Omental fat pad (tissue), 3 donors: ENCODE measurements at regions not wholly inside any gene's neighbourhood (a gene's known extent, or its start where the extent isn't known, plus 50 kb on each side); places are given as distances from the start of the nearest gene placed in this dataset.
"Not testable (repeated sequence)": the region's sequence is repeated elsewhere in the genome, so short reads cannot be mapped to it uniquely, and the experiment has no call there.

Experiments
- ATAC-seq: fragments of 150-250 bp; one replicate; pipeline ENCODE4 v1.9.1; 2016; ENCODE audit warnings: mild to moderate bottlenecking, moderate library complexity; ENCODE audit not compliant: low FRiP score
- DNase-seq: peaks from one replicate; pipeline ENCODE4 v3.0.0-alpha.2; 2019; ENCODE audit warnings: low spot score
- CTCF ChIP-seq, 3 donors: fragments of 450-650 bp; IDR thresholded peaks; one replicate each; pipeline ENCODE4 v1.5.1; 2016 to 2017; ENCODE audit warnings: antibody characterized with exemption in 3 of 3, mild to moderate bottlenecking in 3 of 3, moderate library complexity in 2 of 3

- TF ChIP-seq CTCF (IDR thresholded peaks at IDR 0.05), result no peak
- DNase-seq (no peak), ATAC-seq (no peak)
These were observed 430.6 kb upstream of the ID2 start for GRCh38 chr2:8251291-8251690.

DNA sequence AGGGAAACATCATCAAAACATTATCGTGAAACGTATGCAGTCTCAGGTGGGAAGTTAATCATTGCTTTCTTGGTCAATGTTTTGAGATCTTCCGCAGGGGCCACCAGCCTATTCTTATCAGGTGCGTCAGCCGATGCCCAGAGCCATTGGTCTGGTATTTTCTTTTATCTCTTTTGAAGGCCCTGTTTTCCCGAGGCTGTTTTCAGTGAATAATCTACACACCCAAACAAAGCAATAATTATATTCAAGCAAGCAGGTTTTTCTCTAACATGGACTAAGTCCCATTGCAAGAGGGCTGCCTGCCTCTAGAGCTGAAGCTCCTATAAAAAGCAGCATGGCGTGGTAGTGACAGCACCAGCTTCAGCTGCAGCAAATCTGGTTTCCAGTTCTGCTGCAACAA is 430.0 kb upstream of the ID2 start:
- no peak for DNase-seq
- no peak for ATAC-seq
- no peak for TF ChIP-seq CTCF (IDR thresholded peaks at IDR 0.05)

DNA sequence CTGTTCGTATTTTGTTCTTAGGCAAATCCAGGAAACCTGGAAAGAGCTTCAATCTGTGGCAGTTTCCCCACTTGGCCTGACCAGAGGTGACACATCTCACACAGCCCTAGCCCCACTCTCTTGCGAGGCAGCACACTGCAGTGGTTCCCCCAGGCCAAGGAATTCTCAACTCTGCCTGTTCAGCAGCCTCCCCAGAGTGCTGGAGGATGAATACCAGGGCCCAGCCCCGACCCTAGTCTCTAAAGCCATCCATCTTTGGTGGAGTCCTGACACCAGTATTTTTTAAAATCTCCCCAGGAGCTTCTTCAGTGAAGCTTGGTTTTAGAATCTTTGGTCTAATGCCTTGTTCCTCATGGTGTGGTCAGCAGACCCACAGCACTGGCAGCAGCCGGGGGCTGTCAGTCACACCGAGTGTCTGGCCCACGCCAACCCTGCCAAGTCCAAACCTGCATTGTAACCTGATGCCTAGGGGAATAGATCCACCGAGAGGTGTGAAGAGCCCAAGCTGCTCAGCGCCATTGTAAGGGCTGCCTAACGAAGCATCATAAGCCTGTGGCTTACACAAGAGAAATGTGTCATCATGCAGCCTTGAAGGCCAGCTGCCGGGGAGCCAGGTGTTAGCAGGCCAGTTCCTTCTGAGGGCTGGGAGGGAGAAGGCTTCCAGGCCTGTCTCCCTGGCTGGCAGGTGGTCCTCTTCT is 428.7 kb upstream of the ID2 start:
- ATAC-seq (no peak), DNase-seq (no peak)
- TF ChIP-seq CTCF (IDR thresholded peaks at IDR 0.05), result no peak

- no peak for DNase-seq
- TF ChIP-seq CTCF (IDR thresholded peaks at IDR 0.05), result no peak
- no peak for ATAC-seq
These were observed 428.1 kb upstream of the ID2 start for GRCh38 chr2:8253781-8254180.

DNA sequence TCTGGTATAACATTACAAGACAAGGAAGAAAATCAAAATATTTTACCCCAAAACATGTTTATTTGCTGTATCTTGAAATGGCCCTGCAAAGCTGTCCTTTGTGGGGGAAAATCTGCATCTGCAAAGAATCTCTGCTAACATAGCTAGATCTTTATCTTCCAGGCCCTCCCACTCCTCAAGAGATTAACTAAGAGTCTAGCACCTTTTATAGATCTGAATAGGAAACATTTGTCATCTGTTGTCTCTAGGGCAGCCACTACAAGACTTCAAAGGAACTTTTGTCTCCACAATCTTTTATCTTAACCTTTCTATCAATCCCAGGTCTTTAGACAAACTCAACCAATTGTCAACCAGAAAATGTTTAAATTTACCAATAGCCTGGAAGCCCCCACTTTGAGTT is 427.6 kb upstream of the ID2 start:
- not testable (repeated sequence) for ATAC-seq, DNase-seq

- DNase-seq (no peak), ATAC-seq (no peak)
- no peak for TF ChIP-seq CTCF (IDR thresholded peaks at IDR 0.05)
These were observed 426.9 kb upstream of the ID2 start for GRCh38 chr2:8254791-8255447.

DNA sequence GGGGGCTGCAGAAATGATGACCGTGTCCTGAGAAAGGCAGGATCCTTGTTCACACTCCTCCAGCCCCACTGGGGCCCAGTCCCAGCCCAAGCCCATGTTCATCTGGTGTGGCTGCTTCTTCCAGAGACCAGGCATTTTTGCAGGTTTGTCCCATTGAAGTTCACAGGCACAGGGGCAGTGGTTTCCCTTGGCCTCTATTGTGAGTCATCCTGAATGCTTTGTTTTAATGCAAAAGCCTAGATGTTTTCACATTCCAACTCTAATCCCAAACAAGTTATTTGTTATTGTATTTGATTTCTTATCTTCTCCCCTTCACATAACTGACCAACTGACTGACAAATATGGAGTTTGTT is 426.4 kb upstream of the ID2 start:
- no peak for TF ChIP-seq CTCF (IDR thresholded peaks at IDR 0.05)
- ATAC-seq, result no peak
- DNase-seq, result no peak
